HL-60/S4 treated with retinoic acid at 250 ng/mL for 4 days and 3 days (cell line): ENCODE measurements at regions not wholly inside any gene's neighbourhood (a gene's known extent, or its start where the extent isn't known, plus 50 kb on each side); places are given as distances from the start of the nearest gene placed in this dataset.

Experiments
- in situ Hi-C: fragments of 300-500 bp; cut with MboI; formaldehyde crosslinking; loops from 2 replicates; pipeline ENCODE4 v1.7.0; 2022; ENCODE audit warnings: low sequenced_read_pairs

DNA sequence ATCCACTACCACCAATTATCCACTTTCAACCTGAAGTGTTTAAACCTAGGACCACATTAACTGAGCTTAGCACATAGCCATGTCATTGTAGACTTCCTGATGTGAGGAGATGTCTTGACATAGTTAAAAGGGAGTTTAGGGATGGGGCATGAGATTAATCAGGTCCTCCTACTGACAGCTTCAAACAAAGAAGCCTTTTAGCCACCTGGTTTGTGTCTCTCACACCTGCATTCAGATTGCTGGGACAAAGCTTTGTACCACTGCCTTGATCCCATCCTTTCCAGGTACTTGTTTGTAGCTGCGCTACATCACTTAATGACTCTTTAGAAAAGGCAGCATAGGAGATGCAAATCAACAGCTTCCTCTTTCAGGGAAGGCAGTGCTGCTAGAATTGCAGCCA lies 340.7 kb upstream of the DDHD1 start:
- in situ Hi-C loops: no loop called here

DNA sequence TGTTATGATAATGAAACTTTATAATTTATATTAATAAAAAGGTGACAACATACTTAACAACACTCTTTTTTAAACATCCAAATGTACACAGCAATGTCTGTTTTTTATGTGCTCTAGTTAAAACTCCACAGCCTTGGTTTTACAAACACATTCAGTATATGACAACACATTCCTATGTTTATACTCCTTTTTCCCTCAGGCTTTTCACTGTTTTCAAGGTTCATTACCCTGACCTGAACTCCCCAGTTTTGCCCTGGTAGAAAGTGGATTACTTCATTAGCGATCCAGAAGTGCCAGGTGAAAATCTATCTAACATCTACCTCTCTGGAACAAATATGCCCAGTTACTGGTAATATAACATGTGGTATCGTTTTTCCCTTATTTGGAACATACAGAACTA lies 340.2 kb upstream of the DDHD1 start:
- in situ Hi-C loops: no loop called here

GRCh38 chr14:53491884-53492277 lies 338.8 kb upstream of the DDHD1 start:
- in situ Hi-C loops: no loop called here

- in situ Hi-C loops: no loop called here
These were observed 338.2 kb upstream of the DDHD1 start for GRCh38 chr14:53491256-53491883.

GRCh38 chr14:53478174-53478573 lies 325.1 kb upstream of the DDHD1 start:
- in situ Hi-C loops: no loop called here

DNA sequence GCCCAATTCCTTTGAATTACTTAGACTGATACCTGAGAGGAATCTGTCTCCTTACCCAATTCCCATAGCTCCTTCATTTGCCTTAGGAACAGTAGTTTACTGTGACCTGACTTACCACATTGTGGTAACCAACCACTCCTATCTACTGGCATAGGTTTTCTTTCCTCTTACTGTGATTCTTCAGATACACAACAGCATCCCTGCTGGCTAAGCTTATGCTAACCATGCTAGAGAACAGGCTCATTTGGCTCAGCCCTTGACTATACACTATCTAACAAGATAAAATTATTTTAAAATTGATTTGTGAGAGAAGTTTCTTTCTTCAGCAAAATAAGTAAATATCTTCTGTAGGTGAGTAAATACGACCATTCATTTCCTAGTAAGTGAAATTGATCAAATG lies 320.4 kb upstream of the DDHD1 start:
- in situ Hi-C loops: no loop called here

GRCh38 chr14:53472306-53472705 lies 319.2 kb upstream of the DDHD1 start:
- in situ Hi-C loops: no loop called here

DNA sequence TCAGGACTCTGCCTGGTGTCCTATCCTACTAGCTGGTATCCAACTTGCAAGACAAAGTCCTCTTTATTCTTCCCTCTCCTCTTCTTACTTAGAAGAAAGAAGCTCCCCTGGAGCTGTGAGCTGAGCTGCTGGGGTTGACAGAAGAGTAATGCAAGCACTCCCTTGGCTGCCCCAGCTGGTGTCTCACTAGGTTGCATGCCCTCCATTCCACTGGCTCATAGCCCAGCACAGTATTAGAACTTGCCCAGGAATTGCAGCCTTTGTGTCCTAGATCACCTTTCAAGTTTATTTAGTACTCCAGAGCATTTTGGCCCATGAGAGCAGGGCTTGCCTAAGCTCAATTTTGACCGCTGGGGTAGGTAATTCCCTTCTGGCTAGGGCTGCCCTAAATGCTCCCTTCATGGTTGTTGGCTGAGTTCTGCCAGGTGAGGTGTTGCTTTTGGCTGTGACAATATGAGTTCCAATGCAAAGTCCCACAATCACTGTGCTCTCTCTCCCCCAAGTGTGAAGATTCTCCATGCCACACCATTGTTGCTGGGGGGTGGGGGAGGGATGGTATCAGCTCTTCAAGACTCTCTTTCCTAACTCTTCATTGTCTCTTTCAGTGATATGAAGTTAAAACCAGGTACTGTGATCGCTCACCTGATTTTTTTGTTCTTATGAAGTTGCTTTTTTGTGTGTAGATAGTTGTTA lies 317.4 kb upstream of the DDHD1 start:
- in situ Hi-C loops: no loop called here

GRCh38 chr14:53468876-53469275 lies 315.8 kb upstream of the DDHD1 start:
- in situ Hi-C loops: no loop called here

DNA sequence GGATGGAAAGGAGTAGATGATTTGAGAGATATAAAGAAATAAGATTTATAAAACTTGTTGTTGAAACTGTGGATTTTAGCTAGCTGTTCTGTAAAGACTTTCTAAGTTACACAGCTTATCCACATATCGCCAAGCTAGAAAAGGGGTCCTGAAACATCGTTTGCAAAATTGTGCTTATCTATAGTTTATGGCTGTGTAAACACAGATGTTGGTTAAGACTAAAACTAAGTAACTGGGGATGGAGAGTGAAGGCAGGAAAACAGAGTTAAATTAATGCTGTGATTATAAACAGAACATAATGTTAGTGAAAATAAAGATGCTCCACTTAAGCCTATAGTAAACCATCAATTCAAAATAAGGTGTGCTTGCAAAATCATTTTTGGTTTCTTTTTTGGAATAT lies 311.3 kb upstream of the DDHD1 start:
- in situ Hi-C loops: no loop called here

GRCh38 chr14:53462931-53463778 lies 310.0 kb upstream of the DDHD1 start:
- in situ Hi-C loops: no loop called here

DNA sequence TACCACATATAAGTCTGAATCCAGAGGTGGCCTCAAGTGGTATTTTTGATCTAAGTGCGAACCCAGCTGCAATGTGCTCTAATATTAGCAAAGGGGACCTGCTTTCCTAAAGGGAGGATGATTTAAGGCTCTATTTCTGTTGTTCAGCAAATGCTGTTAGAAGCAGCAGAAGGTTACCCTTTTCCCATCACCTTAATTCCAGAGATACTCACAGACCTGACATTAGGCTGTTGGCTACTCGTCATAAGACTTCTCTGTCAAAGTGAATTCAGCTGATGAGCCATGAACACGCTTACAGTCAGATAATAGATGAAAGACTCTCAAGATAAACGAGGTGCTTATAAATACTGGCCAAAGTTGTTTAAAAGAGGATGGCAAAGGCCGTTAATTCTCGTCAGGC lies 308.7 kb upstream of the DDHD1 start:
- in situ Hi-C loops: no loop called here

DNA sequence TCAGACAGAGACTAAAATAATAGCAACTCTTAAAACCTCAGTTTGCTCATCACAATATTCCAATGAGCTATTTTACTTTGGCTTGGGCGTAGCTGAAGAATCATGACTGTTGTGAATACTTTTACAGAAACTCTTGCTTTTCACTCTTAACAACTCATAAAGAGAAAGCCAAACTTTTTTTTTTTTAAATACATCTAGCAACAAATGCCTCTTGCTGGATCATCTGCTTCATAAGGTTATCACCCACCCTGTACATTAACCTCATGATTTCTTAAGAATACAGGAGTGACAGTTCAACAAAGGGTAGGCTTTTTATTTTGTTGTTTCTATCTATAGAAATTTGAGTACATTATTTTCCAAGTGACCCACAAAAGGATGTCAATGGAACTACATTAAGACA lies 307.4 kb upstream of the DDHD1 start:
- in situ Hi-C loops: no loop called here

DNA sequence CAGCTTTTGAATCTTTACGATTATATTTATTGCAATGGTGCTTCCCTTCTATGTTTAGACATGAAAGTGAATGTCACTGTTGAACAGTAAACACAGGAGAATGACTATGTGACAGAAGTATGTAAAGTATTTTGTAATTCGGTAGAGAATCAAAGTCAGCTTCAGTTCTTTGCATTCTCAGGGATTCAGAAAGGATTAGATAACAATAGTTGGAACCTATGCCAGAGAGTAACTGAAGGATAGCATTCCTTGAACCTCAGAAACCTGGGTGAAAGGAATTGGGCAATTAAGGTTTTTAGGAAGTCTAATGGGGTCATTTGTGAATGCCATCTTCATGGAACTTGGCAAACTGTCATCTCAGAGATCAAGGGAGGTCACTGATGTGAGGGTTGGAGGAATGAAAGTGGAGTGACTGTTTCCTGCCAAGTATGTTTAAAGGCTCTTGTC lies 305.3 kb upstream of the DDHD1 start:
- in situ Hi-C loops: no loop called here

GRCh38 chr14:53456931-53457330 lies 303.8 kb upstream of the DDHD1 start:
- in situ Hi-C loops: no loop called here

- in situ Hi-C loops: no loop called here
These were observed 299.0 kb upstream of the DDHD1 start for GRCh38 chr14:53452005-53452673.

DNA sequence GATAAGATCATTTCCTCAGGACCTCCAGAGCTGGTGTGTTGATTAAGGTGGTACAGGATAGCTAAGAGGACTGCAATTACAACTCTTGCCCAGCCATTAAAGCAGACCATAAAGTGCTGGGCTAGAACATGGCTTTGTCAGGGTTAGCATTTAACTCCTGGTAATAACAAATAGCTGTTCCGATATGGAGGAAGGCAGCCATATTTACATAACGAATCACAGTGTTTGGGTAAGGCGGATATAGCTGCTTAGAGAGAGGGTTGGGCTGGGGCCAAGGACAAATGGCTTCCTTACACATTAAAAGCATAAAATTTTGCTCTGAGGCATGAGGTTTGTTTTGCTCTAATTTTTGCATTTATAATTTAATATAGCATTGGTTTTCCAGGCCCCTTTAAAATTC lies 297.7 kb upstream of the DDHD1 start:
- in situ Hi-C loops: no loop called here

DNA sequence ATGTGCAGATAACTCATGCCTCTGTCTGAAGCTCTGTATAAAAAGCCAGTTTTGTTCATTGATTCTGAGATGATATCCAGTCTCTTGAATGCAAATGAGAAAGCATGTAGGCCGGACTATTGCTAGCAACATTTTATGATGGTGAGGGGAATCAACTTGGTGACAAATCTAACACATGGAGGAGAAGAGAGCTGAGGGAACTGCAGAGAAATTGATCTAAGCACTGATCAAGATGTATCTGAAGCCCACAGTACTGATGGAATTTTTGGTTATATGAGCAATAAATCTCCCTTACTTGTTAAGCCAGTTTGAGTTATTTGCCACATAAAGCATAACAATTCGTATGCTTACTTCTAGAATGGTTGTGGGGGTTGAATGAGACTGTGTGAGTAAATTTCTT lies 295.6 kb upstream of the DDHD1 start:
- in situ Hi-C loops: no loop called here

DNA sequence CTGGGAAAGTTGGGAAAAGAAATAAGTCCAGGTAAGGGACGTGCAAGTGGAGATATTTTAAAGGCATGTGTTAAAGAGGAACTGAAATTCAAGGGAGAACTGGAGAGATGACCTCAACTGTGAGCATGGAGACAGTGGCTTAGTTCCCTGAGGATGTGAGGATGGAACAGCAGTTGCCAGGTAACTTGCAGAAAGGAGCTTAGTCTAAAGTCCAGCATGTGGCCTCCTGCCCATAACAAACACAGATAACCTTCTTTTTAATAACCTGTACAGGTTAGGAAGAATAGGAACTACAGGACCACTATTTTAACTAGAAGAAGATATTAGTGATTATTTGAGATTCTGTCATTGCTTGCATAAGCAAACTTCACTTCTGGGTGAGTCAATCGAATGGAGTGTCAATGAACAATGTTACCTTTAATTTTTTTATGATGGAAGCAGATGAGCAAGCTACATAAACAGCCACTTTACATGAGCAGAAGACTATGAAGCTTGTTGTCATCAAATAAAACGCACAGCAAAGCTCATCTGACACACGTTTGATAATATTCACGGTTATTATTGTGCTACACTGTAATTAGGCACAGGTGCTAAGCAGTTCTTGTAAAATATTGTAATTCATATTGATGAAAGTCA lies 291.7 kb upstream of the DDHD1 start:
- in situ Hi-C loops: no loop called here

GRCh38 chr14:53441789-53442188 lies 288.7 kb upstream of the DDHD1 start:
- in situ Hi-C loops: no loop called here

- in situ Hi-C loops: no loop called here
These were observed 284.7 kb upstream of the DDHD1 start for GRCh38 chr14:53437858-53438257.
